ENCODE measurements at regions not wholly inside any gene's neighbourhood (a gene's known extent, or its start where the extent isn't known, plus 50 kb on each side); places are given as distances from the start of the nearest gene placed in this dataset.

GRCh38 chr2:55771612-55772011, 78.0 kb upstream of the PNPT1 start:
- no peaks in the 10 kb centered on the region for H3K79me2 ChIP-seq (ENCODE audit: control insufficient read depth, insufficient read depth, low read length)
- ChIA-PET POLR2A (interaction anchor here (0.6 kb wide), 1 partner anchor 396 kb away, joined by 5 read pairs; no protein-coding TSS in a partner anchor), CTCF (ENCODE audit: low intra/inter-chr PET ratio) (interaction anchor here (0.6 to 1.6 kb wide), 5 partner anchors 85 to 238 kb away, joined by 3 to 16 read pairs (median 5); no protein-coding TSS in a partner anchor)
- H3K36me3 ChIP-seq (ENCODE audit: control insufficient read depth, insufficient read depth, low read length) = no peaks in the 10 kb centered on the region
- ATAC-seq (no peak), DNase-seq (ENCODE audit: extremely low read depth in 1 of 4, low spot score in 3 of 4) (peak in 2 of 4 experiments; percentile 11 to 13), FAIRE-seq (peak; percentile 65)
- peaks cover 0 to 3% of the 10 kb centered on the region in 2 experiments; a peak in 1 of 5 replicates for H3K27me3 ChIP-seq (ENCODE audit: control insufficient read depth in 2 of 2, insufficient read depth in 2 of 2, low read length in 2 of 2)
- 0% methylated on average over 2 of the region's 2 CpGs for WGBS (ENCODE audit: insufficient coverage, low coverage, missing lambda C conversion rate)
- no peak for TF ChIP-seq HCFC1 (IDR thresholded peaks at IDR 0.05; ENCODE audit: low read depth, low read length)
- TF ChIP-seq, protein P1, sequence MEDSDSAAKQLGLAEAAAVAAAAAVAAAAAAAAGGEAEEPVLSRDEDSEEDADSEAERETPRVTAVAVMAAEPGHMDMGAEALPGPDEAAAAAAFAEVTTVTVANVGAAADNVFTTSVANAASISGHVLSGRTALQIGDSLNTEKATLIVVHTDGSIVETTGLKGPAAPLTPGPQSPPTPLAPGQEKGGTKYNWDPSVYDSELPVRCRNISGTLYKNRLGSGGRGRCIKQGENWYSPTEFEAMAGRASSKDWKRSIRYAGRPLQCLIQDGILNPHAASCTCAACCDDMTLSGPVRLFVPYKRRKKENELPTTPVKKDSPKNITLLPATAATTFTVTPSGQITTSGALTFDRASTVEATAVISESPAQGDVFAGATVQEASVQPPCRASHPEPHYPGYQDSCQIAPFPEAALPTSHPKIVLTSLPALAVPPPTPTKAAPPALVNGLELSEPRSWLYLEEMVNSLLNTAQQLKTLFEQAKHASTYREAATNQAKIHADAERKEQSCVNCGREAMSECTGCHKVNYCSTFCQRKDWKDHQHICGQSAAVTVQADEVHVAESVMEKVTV (CRISPR knock-in tag; IDR thresholded peaks at IDR 0.05) = peak; percentile 80
- TF ChIP-seq RAD21 (CRISPR knock-in tag; conservative IDR thresholded peaks at IDR 0.05 in 1 of 2, IDR thresholded peaks at IDR 0.05 in 1 of 2) = peak; percentile 85 to 88
- TF ChIP-seq, protein P2, sequence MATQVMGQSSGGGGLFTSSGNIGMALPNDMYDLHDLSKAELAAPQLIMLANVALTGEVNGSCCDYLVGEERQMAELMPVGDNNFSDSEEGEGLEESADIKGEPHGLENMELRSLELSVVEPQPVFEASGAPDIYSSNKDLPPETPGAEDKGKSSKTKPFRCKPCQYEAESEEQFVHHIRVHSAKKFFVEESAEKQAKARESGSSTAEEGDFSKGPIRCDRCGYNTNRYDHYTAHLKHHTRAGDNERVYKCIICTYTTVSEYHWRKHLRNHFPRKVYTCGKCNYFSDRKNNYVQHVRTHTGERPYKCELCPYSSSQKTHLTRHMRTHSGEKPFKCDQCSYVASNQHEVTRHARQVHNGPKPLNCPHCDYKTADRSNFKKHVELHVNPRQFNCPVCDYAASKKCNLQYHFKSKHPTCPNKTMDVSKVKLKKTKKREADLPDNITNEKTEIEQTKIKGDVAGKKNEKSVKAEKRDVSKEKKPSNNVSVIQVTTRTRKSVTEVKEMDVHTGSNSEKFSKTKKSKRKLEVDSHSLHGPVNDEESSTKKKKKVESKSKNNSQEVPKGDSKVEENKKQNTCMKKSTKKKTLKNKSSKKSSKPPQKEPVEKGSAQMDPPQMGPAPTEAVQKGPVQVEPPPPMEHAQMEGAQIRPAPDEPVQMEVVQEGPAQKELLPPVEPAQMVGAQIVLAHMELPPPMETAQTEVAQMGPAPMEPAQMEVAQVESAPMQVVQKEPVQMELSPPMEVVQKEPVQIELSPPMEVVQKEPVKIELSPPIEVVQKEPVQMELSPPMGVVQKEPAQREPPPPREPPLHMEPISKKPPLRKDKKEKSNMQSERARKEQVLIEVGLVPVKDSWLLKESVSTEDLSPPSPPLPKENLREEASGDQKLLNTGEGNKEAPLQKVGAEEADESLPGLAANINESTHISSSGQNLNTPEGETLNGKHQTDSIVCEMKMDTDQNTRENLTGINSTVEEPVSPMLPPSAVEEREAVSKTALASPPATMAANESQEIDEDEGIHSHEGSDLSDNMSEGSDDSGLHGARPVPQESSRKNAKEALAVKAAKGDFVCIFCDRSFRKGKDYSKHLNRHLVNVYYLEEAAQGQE (IDR thresholded peaks at IDR 0.05; ENCODE audit: borderline replicate concordance) = peak; percentile 60; the same call in 1 of the 2 replicates
- TF ChIP-seq, protein P2 (CRISPR knock-in tag; IDR thresholded peaks at IDR 0.05; ENCODE audit: low read depth) = no peak
- TF ChIP-seq CTCF (IDR thresholded peaks at IDR 0.05 in 2 of 3, conservative IDR thresholded peaks at IDR 0.05 in 1 of 3; ENCODE audit: insufficient read depth in 2 of 3, low read depth in 1 of 3, low read length in 3 of 3) = peak in 2 of 3 experiments; percentile 33 to 68; a peak in 3 of 6 replicates
- TF ChIP-seq ZNF384 (IDR thresholded peaks at IDR 0.05; ENCODE audit: low read depth, low read length) = peak; percentile 44; the same call in 1 of the 2 replicates
- no peaks in the 10 kb centered on the region for H4K20me1 ChIP-seq (replicated peaks; ENCODE audit: control insufficient read depth, insufficient read depth, low read length)
- no peak overlapping the region for H3K4me3 ChIP-seq
- in situ Hi-C loops (cut with MboI) (no loop called here), intact Hi-C loops (cut with micrococcal nuclease) (loop anchor here (5.0 kb wide), 3 partner anchors 191 to 361 kb away; no protein-coding TSS in a partner anchor)
- H3K9ac ChIP-seq (ENCODE audit: insufficient read depth in 1 of 2, low read depth in 2 of 2, low read length in 2 of 2) = no peak overlapping the region
- no TSS peak for BruUV-seq (replicated peaks)
- H3K9me3 ChIP-seq (replicated peaks; ENCODE audit: control insufficient read depth, insufficient read depth, low read depth, low read length) = no peaks in the 10 kb centered on the region
- no peak overlapping the region for H3K4me2 ChIP-seq (ENCODE audit: insufficient read depth, low read length)
- H3K27ac ChIP-seq (ENCODE audit: extremely low read depth, low read depth, low read length) = no peak overlapping the region
- H3K9me1 ChIP-seq (ENCODE audit: control insufficient read depth, insufficient read depth, low read length) = no peaks in the 10 kb centered on the region
- no peaks in the 10 kb centered on the region for H3K4me1 ChIP-seq (replicated peaks in 1 of 2; ENCODE audit: control insufficient read depth in 2 of 2, insufficient read depth in 2 of 2, low read length in 2 of 2)
- H2AFZ ChIP-seq (ENCODE audit: low read depth, low read length) = no peak overlapping the region
